ENCODE measurements at regions not wholly inside any gene's neighbourhood (a gene's known extent, or its start where the extent isn't known, plus 50 kb on each side); places are given as distances from the start of the nearest gene placed in this dataset.

DNA sequence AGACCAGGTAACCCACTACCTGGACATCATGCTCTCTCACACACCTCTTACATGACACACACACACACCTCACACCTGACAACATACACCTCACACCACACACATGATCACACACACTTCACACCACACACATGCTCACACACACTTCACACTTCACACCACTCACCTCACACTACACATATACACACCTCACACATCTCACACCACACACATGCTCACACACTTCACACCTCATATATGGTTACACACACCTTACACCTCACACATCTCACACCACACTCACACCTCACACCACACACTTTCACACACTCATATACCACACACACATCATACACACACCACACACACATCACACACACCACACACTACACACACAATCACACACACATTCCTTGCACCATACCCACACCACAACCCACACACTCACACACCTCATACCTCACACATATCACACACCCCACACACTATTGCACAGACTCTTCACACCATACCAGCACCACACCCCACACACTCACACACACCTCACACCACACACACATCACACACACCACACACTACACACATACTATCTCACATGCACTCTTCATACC is 98.1 kb upstream of the PIEZO2 start:
- H3K4me1 ChIP-seq (ENCODE audit: insufficient read depth, low read length) = no peaks in the 10 kb centered on the region
- H3K27ac ChIP-seq (ENCODE audit: low read depth, low read length) = no peak overlapping the region
- no peaks in the 10 kb centered on the region for H3K9me3 ChIP-seq (ENCODE audit: insufficient read depth, low read depth, low read length)
- no peak overlapping the region for H3K9ac ChIP-seq (ENCODE audit: low read depth, low read length)
- no peaks in the 10 kb centered on the region for H3K27me3 ChIP-seq (ENCODE audit: insufficient read depth, low read length)
- no peaks in the 10 kb centered on the region for H3K36me3 ChIP-seq (ENCODE audit: insufficient read depth, low read length)
- H3K4me3 ChIP-seq (ENCODE audit: low read length) = no peak overlapping the region

DNA sequence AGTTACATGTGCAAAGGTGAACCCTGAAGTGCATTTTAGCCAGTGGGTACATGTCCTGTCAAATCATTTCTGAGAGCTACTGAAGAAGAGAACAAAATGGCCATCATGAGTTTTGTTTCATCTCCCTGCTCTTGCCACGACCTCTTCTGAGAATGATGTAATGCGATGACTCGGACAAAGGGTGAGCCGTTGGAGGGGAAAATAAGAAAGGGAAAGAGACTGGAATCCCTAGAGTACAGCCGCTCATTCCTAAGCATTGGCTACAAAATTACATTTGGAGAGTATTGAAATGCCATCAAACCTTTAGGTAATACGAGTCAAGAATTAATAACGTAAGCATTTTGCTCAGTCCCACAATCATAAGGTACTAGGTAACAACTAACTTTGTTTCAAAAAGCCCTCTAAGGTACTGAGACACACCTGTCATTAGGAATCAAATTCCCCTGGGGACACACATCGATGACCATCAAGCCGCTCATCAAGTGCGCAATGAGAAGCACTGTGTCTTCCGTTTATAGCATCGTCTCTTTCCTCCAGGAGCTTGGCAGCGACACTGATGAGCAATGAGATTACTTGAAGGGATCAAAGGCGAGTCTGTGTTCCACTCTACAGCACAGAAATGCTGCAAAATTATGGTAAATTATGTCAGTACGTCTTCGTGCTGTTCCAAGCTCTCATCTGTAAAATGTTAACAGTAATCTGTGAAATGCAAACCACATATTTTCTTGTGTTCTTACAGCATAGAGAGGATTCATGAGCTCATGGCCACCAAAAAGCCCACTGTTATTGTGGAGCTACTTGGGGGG is 97.3 kb upstream of the PIEZO2 start:
- H3K36me3 ChIP-seq (ENCODE audit: insufficient read depth, low read length) = no peaks in the 10 kb centered on the region
- no peaks in the 10 kb centered on the region for H3K4me1 ChIP-seq (ENCODE audit: insufficient read depth, low read length)
- H3K27me3 ChIP-seq (ENCODE audit: insufficient read depth, low read length) = no peaks in the 10 kb centered on the region
- 94% methylated on average over 16 of the region's 16 CpGs for WGBS
- no peaks in the 10 kb centered on the region for H3K9me3 ChIP-seq (ENCODE audit: insufficient read depth, low read depth, low read length)
- no peak overlapping the region for H3K9ac ChIP-seq (ENCODE audit: low read depth, low read length)
- H3K4me3 ChIP-seq (ENCODE audit: low read length) = no peak overlapping the region
- H3K27ac ChIP-seq (ENCODE audit: low read depth, low read length) = no peak overlapping the region

DNA sequence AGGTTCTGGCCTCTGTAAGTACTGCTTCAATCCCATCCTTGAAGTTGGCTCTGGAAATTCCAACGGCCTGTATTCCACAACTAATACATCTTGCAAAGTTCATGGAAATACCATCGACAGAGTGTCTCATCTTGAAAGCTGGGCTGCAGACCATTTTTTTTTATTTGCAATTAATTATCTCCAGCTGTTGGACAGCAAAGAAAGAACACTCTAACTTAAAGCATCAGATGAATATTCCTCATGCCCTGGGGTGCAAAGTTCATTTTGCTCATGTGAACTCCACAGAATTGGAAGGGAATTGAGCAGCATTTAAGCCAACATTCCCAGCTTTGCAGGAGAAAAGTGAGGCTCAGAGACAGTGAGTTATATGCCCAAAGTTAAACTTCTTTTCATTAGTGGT is 96.5 kb upstream of the PIEZO2 start:
- no peak overlapping the region for H3K9ac ChIP-seq (ENCODE audit: low read depth, low read length)
- H3K9me3 ChIP-seq (ENCODE audit: insufficient read depth, low read depth, low read length) = no peaks in the 10 kb centered on the region
- no peak overlapping the region for H3K4me3 ChIP-seq (ENCODE audit: low read length)
- no peaks in the 10 kb centered on the region for H3K36me3 ChIP-seq (ENCODE audit: insufficient read depth, low read length)
- no peaks in the 10 kb centered on the region for H3K27me3 ChIP-seq (ENCODE audit: insufficient read depth, low read length)
- no peaks in the 10 kb centered on the region for H3K4me1 ChIP-seq (ENCODE audit: insufficient read depth, low read length)
- no peak overlapping the region for H3K27ac ChIP-seq (ENCODE audit: low read depth, low read length)
- WGBS = 91% methylated on average over 2 of the region's 2 CpGs

DNA sequence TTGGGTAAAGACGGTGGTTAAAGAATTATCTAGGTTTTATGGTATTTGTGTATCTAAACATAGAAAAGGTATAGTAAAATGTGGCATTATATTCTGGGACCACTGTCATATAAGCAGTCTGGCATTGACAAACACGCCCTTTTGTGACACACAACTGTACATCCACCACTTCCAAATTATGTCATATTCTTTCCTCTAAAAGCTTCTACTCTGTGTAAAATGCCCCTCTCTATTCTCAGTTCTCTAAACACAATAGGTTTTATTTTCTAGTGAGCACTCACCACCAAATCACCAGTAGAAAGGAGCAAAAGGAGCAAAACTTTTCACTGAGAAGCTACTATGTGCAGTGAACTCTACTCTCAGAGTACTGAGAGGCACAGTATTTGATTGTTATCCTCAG is 88.1 kb upstream of the PIEZO2 start:
- Histone ChIP-seq H3K27me3 (ENCODE audit: insufficient read depth, low read length) (no peaks in the 10 kb centered on the region), H3K36me3 (ENCODE audit: insufficient read depth, low read length) (no peaks in the 10 kb centered on the region), H3K4me3 (ENCODE audit: low read length) (no peak overlapping the region), H3K9ac (ENCODE audit: low read depth, low read length) (no peak overlapping the region), H3K9me3 (ENCODE audit: insufficient read depth, low read depth, low read length) (no peaks in the 10 kb centered on the region), H3K27ac (ENCODE audit: low read depth, low read length) (no peak overlapping the region), H3K4me1 (ENCODE audit: insufficient read depth, low read length) (no peaks in the 10 kb centered on the region)
- 96% methylated on average over 2 of the region's 2 CpGs for WGBS

DNA sequence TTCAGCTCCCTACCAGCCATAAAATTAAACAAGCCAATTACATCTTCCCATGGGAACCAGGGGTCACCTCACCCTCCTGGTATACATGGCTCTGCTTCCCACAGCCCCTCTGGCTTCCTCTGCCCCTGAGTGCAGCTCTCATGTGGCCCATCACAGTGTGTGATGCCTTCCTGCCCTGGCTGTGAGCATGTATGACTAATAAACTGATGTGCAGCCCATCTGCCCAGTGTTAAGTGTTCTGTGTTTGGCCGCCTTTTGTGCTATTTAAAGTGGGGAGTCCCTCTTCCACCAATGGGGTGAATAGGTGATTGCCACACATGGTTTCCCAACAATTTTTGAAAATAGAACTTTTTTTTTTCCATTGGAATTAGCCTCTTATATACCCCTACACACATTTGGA is 87.7 kb upstream of the PIEZO2 start:
- H3K27ac ChIP-seq (ENCODE audit: low read depth, low read length) = no peak overlapping the region
- no peaks in the 10 kb centered on the region for H3K36me3 ChIP-seq (ENCODE audit: insufficient read depth, low read length)
- H3K9ac ChIP-seq (ENCODE audit: low read depth, low read length) = no peak overlapping the region
- WGBS = 95% methylated on average over 1 of the region's 1 CpG
- H3K27me3 ChIP-seq (ENCODE audit: insufficient read depth, low read length) = no peaks in the 10 kb centered on the region
- no peaks in the 10 kb centered on the region for H3K4me1 ChIP-seq (ENCODE audit: insufficient read depth, low read length)
- H3K9me3 ChIP-seq (ENCODE audit: insufficient read depth, low read depth, low read length) = no peaks in the 10 kb centered on the region
- no peak overlapping the region for H3K4me3 ChIP-seq (ENCODE audit: low read length)

DNA sequence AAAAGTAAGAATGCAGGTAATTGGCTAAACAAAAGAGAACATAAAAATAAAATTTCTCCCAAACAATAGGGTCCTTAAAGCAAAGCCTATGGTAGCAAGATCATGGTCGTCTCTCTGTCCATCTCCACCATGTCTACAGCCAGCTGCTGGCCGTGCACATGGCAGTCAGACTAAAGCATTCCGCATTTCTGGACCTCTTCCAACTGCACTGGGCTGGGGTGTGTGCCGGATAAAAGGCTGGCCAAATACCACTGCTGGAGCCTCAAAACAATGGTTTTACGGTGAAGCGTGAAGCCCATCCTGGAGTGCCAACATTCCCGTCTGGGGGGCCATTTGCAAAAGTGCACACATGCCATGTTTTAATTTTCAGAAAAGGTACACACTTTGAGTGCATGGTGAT is 74.8 kb upstream of the PIEZO2 start:
- Histone ChIP-seq H3K9ac (ENCODE audit: low read depth, low read length) (no peak overlapping the region), H3K36me3 (ENCODE audit: insufficient read depth, low read length) (no peaks in the 10 kb centered on the region), H3K27me3 (ENCODE audit: insufficient read depth, low read length) (no peaks in the 10 kb centered on the region), H3K27ac (ENCODE audit: low read depth, low read length) (no peak overlapping the region), H3K4me3 (ENCODE audit: low read length) (no peak overlapping the region), H3K9me3 (ENCODE audit: insufficient read depth, low read depth, low read length) (no peaks in the 10 kb centered on the region), H3K4me1 (ENCODE audit: insufficient read depth, low read length) (no peaks in the 10 kb centered on the region)
- 96% methylated on average over 7 of the region's 7 CpGs for WGBS

DNA sequence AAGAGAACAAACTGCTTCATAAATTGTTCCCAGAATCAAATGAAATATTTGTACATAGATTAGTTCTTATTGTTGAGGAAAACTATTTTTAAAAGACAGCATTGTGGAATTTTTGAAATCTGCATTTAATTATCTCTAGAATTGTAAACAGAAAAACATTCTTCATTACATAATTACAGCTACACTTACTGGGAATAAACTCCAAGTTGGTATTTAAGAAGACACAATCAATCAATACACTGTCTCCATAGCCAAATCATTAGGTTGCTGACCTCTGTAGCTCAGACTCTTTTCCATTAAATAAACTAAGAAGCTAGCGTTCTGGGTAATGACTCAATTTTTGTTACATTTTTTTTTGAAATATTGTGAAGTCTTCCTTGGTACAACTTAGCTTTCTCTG is 70.2 kb upstream of the PIEZO2 start:
- H3K4me3 ChIP-seq (ENCODE audit: low read length) = no peak overlapping the region
- H3K36me3 ChIP-seq (ENCODE audit: insufficient read depth, low read length) = no peaks in the 10 kb centered on the region
- no peaks in the 10 kb centered on the region for H3K27me3 ChIP-seq (ENCODE audit: insufficient read depth, low read length)
- no peak overlapping the region for H3K9ac ChIP-seq (ENCODE audit: low read depth, low read length)
- H3K27ac ChIP-seq (ENCODE audit: low read depth, low read length) = no peak overlapping the region
- H3K9me3 ChIP-seq (ENCODE audit: insufficient read depth, low read depth, low read length) = no peaks in the 10 kb centered on the region
- WGBS = 100% methylated on average over 1 of the region's 1 CpG
- no peaks in the 10 kb centered on the region for H3K4me1 ChIP-seq (ENCODE audit: insufficient read depth, low read length)

DNA sequence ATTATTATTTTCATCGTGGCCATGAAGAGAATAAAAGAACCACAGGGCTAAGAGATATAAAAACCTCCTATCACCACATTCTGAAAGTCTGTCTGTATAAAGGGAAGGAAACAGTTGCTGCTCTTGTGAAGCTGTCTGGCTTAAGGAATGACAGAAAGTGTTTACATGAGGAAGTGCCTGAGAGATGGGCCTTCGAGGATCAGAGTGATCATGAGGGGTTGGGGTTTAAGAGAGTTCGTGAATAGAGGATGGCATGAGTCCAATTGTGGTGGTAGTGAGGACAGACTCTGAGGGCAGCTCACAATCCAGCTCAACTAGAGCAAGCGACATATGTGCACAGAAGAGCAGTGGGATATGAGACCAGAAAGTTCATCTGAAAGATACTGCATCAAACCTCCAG is 65.8 kb upstream of the PIEZO2 start:
- WGBS = 89% methylated on average over 3 of the region's 4 CpGs
- no peaks in the 10 kb centered on the region for H3K9me3 ChIP-seq (ENCODE audit: insufficient read depth, low read depth, low read length)
- no peaks in the 10 kb centered on the region for H3K36me3 ChIP-seq (ENCODE audit: insufficient read depth, low read length)
- no peaks in the 10 kb centered on the region for H3K4me1 ChIP-seq (ENCODE audit: insufficient read depth, low read length)
- H3K27ac ChIP-seq (ENCODE audit: low read depth, low read length) = no peak overlapping the region
- no peaks in the 10 kb centered on the region for H3K27me3 ChIP-seq (ENCODE audit: insufficient read depth, low read length)
- no peak overlapping the region for H3K9ac ChIP-seq (ENCODE audit: low read depth, low read length)
- no peak overlapping the region for H3K4me3 ChIP-seq (ENCODE audit: low read length)

DNA sequence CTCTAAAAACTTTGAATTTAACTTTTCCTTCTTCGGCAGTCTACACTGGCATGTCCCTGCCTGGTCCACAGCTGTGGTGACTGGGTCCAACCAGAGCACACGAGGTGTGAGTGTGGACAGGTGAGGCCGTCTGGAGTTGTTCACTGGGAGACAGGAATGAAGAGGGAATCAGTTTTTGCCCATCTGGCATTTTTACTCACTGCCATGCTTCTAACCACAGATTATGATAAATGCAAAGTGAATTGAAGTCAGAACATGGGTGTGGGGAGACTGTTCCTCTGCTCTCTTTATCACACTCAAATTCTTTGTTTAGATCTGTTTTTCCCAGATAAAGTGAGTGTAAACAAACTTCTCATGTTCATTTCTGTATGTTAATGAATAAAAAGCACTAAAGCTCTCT is 54.7 kb upstream of the PIEZO2 start:
- WGBS = 84% methylated on average over 3 of the region's 3 CpGs
- H3K27ac ChIP-seq (ENCODE audit: low read depth, low read length) = no peak overlapping the region
- no peak overlapping the region for H3K4me3 ChIP-seq (ENCODE audit: low read length)
- H3K9me3 ChIP-seq (ENCODE audit: insufficient read depth, low read depth, low read length) = no peaks in the 10 kb centered on the region
- no peaks in the 10 kb centered on the region for H3K36me3 ChIP-seq (ENCODE audit: insufficient read depth, low read length)
- H3K9ac ChIP-seq (ENCODE audit: low read depth, low read length) = no peak overlapping the region
- H3K4me1 ChIP-seq (ENCODE audit: insufficient read depth, low read length) = no peaks in the 10 kb centered on the region
- H3K27me3 ChIP-seq (ENCODE audit: insufficient read depth, low read length) = no peaks in the 10 kb centered on the region

DNA sequence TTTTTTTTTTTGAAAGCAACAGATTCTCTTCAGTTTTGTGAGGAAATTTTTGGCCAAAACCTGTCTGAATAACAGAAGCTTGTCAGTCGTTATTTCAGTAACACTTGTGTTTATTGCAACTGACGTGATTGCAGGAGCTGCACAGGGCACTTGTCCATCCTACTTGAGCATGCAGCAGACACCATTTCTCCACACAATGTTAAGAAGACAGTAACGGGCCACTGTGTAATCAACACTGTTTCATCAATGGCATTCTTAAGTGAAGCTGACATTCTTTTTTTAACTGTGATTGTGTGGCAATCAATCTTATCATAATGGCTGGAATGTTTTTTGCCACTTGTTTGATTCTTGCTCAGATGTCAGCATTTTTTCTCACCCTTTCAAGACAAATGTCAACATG is 50.1 kb upstream of the PIEZO2 start:
- H3K36me3 ChIP-seq (ENCODE audit: insufficient read depth, low read length) = no peaks in the 10 kb centered on the region
- H3K9me3 ChIP-seq (ENCODE audit: insufficient read depth, low read depth, low read length) = no peaks in the 10 kb centered on the region
- no peaks in the 10 kb centered on the region for H3K27me3 ChIP-seq (ENCODE audit: insufficient read depth, low read length)
- no peak overlapping the region for H3K27ac ChIP-seq (ENCODE audit: low read depth, low read length)
- H3K4me1 ChIP-seq (ENCODE audit: insufficient read depth, low read length) = no peaks in the 10 kb centered on the region
- no peak overlapping the region for H3K9ac ChIP-seq (ENCODE audit: low read depth, low read length)
- H3K4me3 ChIP-seq (ENCODE audit: low read length) = no peak overlapping the region
- WGBS = 92% methylated on average over 3 of the region's 3 CpGs

All from HUES64 (cell line).